Keratinocyte (primary cell): ENCODE measurements at regions not wholly inside any gene's neighbourhood (a gene's known extent, or its start where the extent isn't known, plus 50 kb on each side); places are given as distances from the start of the nearest gene placed in this dataset.

Experiments
- DNase-seq: peaks from one replicate; pipeline ENCODE4 v3.0.0-alpha.2; 2011; ENCODE audit warnings: low read depth, missing footprints, low spot score
- FAIRE-seq: peaks from 2 replicates; lab custom pipeline; 2011; peaks lifted over from hg19 to GRCh38; lab: Jason Lieb, UNC
- H2AFZ ChIP-seq: 2 replicates; pipeline ENCODE4 v1.6.0; 2012; ENCODE audit warnings: low read length, control low read depth, inconsistent platforms; ENCODE audit not compliant: control insufficient read depth
- H3K27ac ChIP-seq: 2 replicates; pipeline ENCODE4 v1.5.1; 2011; ENCODE audit warnings: low read length; ENCODE audit not compliant: control insufficient read depth, insufficient read depth
- H3K27me3 ChIP-seq: 3 replicates; pipeline ENCODE4 v1.6.0; 2011; ENCODE audit warnings: low read length; ENCODE audit not compliant: control insufficient read depth, insufficient read depth; ENCODE audit errors: extremely low read depth
- H3K36me3 ChIP-seq, 2 experiments: 2 replicates in 1 of 2; 3 replicates in 1 of 2; pipeline ENCODE4 v1.5.1; 2011; ENCODE audit warnings: low read length in 2 of 2, mild to moderate bottlenecking in 1 of 2; ENCODE audit not compliant: control insufficient read depth in 2 of 2, insufficient read depth in 2 of 2; ENCODE audit errors: extremely low read depth in 1 of 2
- H3K4me1 ChIP-seq: 3 replicates; pipeline ENCODE4 v1.5.1; 2011; ENCODE audit warnings: low read length; ENCODE audit not compliant: control insufficient read depth, insufficient read depth; ENCODE audit errors: extremely low read depth
- H3K4me2 ChIP-seq: 3 replicates; pipeline ENCODE4 v1.6.0; 2011; ENCODE audit warnings: low read depth, low read length; ENCODE audit not compliant: control insufficient read depth, insufficient read depth; ENCODE audit errors: extremely low read depth
- H3K4me3 ChIP-seq, 3 experiments: fragments of 200-600 bp in 1 of 3; sonication (generic) in 1 of 3; 2 replicates in 2 of 3; 3 replicates in 1 of 3; pipeline ENCODE4 v1.5.1; 2011 to 2016; ENCODE audit warnings: low read length in 3 of 3, mild to moderate bottlenecking in 3 of 3, control low read depth in 2 of 3, inconsistent platforms in 1 of 3, low read depth in 1 of 3, mixed read lengths in 1 of 3, mixed run types in 1 of 3, moderate library complexity in 1 of 3; ENCODE audit not compliant: control insufficient read depth in 2 of 3, insufficient read depth in 2 of 3; ENCODE audit errors: extremely low read depth in 1 of 3
- H3K79me2 ChIP-seq: 2 replicates; pipeline ENCODE4 v1.6.0; 2012; ENCODE audit warnings: low read length; ENCODE audit not compliant: control insufficient read depth, insufficient read depth
- H3K9ac ChIP-seq: 3 replicates; pipeline ENCODE4 v1.6.0; 2011; ENCODE audit warnings: low read length; ENCODE audit not compliant: control insufficient read depth, insufficient read depth; ENCODE audit errors: extremely low read depth
- H3K9me1 ChIP-seq: 3 replicates; pipeline ENCODE4 v1.6.0; 2011; ENCODE audit warnings: low read length; ENCODE audit not compliant: control insufficient read depth, insufficient read depth; ENCODE audit errors: extremely low read depth
- H3K9me3 ChIP-seq: 2 replicates; pipeline ENCODE4 v1.5.1; 2012; ENCODE audit warnings: low read depth, low read length; ENCODE audit not compliant: control insufficient read depth
- H4K20me1 ChIP-seq: 3 replicates; pipeline ENCODE4 v1.6.0; 2011; ENCODE audit warnings: low read length; ENCODE audit not compliant: control insufficient read depth, insufficient read depth; ENCODE audit errors: extremely low read depth
- EZH2 ChIP-seq: IDR thresholded peaks from one replicate; pipeline ENCODE4 v1.6.1; 2012; ENCODE audit warnings: inconsistent platforms, mild to moderate bottlenecking, low read length, moderate library complexity
- dilution Hi-C: fragments of 300-500 bp; cut with MboI; formaldehyde crosslinking; loops from one replicate; pipeline ENCODE4 v1.7.0; 2020; ENCODE audit warnings: low sequenced_read_pairs; ENCODE audit not compliant: extremely low pct_ligation_motif_present
- TF ChIP-seq, protein P1 (sequence below), 3 experiments: IDR thresholded peaks in 1 of 3; conservative IDR thresholded peaks in 1 of 3; optimal IDR thresholded peaks in 1 of 3; 2 replicates in 2 of 3; 3 replicates in 1 of 3; pipeline versions ENCODE3 to v1.5.1; 2011; ENCODE audit warnings: low read length in 3 of 3, mild to moderate bottlenecking in 3 of 3, moderate library complexity in 2 of 3, control low read depth in 1 of 3, inconsistent platforms in 1 of 3; ENCODE audit not compliant: insufficient read depth in 2 of 3; ENCODE audit errors: extremely low read depth in 1 of 3

DNA sequence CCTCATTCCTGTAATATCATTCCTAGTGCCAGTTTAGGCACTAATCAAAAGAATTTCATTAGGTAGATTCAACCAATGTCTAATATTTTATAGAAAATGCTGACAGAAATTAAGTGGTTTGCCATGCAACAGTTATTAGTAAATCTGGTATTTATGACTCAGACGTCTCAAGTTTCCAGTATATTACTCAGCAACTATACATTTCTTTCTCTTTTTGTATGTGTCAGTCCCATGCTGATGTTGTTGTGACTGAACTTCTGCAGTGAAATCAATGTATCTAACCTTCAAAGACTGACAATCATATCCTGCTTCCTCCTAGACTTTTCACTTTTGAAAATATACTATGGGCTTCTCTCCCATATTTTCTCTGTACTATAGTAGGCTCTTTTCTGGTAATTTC, 822.5 kb downstream of the NR2F1-AS1 start:
- FAIRE-seq (peak; percentile 48), DNase-seq (no peak)
- Histone ChIP-seq H3K4me2 (no peak overlapping the region), H3K79me2 (no peaks in the 10 kb centered on the region), H3K27ac (no peak overlapping the region), H3K27me3 (no peaks in the 10 kb centered on the region), H4K20me1 (no peaks in the 10 kb centered on the region), H3K9me1 (no peaks in the 10 kb centered on the region), H3K4me3 (no peak overlapping the region), H3K4me1 (peaks cover 3% of the 10 kb centered on the region), H2AFZ (no peak overlapping the region), H3K36me3 (no peaks in the 10 kb centered on the region), H3K9ac (no peak overlapping the region), H3K9me3 (no peaks in the 10 kb centered on the region)
- dilution Hi-C loops = no loop called here
- TF ChIP-seq, protein P1, sequence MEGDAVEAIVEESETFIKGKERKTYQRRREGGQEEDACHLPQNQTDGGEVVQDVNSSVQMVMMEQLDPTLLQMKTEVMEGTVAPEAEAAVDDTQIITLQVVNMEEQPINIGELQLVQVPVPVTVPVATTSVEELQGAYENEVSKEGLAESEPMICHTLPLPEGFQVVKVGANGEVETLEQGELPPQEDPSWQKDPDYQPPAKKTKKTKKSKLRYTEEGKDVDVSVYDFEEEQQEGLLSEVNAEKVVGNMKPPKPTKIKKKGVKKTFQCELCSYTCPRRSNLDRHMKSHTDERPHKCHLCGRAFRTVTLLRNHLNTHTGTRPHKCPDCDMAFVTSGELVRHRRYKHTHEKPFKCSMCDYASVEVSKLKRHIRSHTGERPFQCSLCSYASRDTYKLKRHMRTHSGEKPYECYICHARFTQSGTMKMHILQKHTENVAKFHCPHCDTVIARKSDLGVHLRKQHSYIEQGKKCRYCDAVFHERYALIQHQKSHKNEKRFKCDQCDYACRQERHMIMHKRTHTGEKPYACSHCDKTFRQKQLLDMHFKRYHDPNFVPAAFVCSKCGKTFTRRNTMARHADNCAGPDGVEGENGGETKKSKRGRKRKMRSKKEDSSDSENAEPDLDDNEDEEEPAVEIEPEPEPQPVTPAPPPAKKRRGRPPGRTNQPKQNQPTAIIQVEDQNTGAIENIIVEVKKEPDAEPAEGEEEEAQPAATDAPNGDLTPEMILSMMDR (optimal IDR thresholded peaks at IDR 0.05 in 1 of 3, IDR thresholded peaks at IDR 0.05 in 1 of 3, conservative IDR thresholded peaks at IDR 0.05 in 1 of 3; ENCODE audit: extremely low read depth in 1 of 3, insufficient read depth in 2 of 3, low read length in 3 of 3) = no peak
- no peak for TF ChIP-seq EZH2

DNA sequence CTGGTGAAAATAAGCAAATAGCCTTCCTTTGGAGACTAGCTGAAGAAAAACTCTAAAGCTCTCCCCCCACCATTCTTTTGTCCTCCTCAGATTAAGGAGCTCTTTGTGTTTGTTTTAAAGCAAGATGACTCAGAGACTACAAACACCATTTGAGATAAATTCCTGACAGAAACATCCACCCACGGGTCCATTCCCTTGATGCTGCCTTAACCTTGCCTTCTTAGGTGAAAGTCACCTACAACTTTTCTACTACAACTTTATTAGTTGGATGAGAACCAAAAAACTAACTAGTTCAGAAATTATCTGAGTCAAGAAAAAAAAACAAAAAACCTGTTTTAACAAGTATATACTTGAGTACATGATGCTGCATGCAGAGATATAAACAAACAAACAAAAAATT, 831.1 kb downstream of the NR2F1-AS1 start:
- H3K4me3 ChIP-seq = no peak overlapping the region
- no peaks in the 10 kb centered on the region for H3K9me3 ChIP-seq
- no peaks in the 10 kb centered on the region for H3K79me2 ChIP-seq
- DNase-seq (no peak), FAIRE-seq (no peak)
- H3K27ac ChIP-seq = no peak overlapping the region
- H3K4me1 ChIP-seq = no peaks in the 10 kb centered on the region
- no peak overlapping the region for H3K4me2 ChIP-seq
- no peak overlapping the region for H3K9ac ChIP-seq
- H4K20me1 ChIP-seq = no peaks in the 10 kb centered on the region
- no peaks in the 10 kb centered on the region for H3K27me3 ChIP-seq
- dilution Hi-C loops = no loop called here
- no peaks in the 10 kb centered on the region for H3K9me1 ChIP-seq
- no peaks in the 10 kb centered on the region for H3K36me3 ChIP-seq
- TF ChIP-seq, protein P1 (optimal IDR thresholded peaks at IDR 0.05 in 1 of 3, IDR thresholded peaks at IDR 0.05 in 1 of 3, conservative IDR thresholded peaks at IDR 0.05 in 1 of 3; ENCODE audit: extremely low read depth in 1 of 3, insufficient read depth in 2 of 3, low read length in 3 of 3) = no peak
- TF ChIP-seq EZH2 = no peak
- no peak overlapping the region for H2AFZ ChIP-seq
